ACC112 (cell line): ENCODE measurements at regions not wholly inside any gene's neighbourhood (a gene's known extent, or its start where the extent isn't known, plus 50 kb on each side); places are given as distances from the start of the nearest gene placed in this dataset.

Experiments
- H2AFZ ChIP-seq: fragments of 200-600 bp; sonication (generic); one replicate; pipeline ENCODE4 v1.6.0; 2017; ENCODE audit warnings: antibody characterized with exemption, low read length; ENCODE audit not compliant: unreplicated experiment
- H3K27ac ChIP-seq: fragments of 200-600 bp; sonication (generic); 2 replicates; pipeline ENCODE4 v1.5.1; 2014; ENCODE audit warnings: low read depth, mild to moderate bottlenecking, antibody characterized with exemption, low read length, moderate library complexity
- H3K27me3 ChIP-seq: fragments of 200-600 bp; sonication (generic); 2 replicates; pipeline ENCODE4 v1.6.1; 2014; ENCODE audit warnings: mild to moderate bottlenecking, antibody characterized with exemption, low read length, moderate library complexity, mixed read lengths; ENCODE audit not compliant: insufficient read depth
- H3K36me3 ChIP-seq: fragments of 200-600 bp; sonication (generic); 2 replicates; pipeline ENCODE4 v1.6.1; 2016; ENCODE audit warnings: mild to moderate bottlenecking, antibody characterized with exemption, low read length, moderate library complexity, mixed read lengths; ENCODE audit not compliant: insufficient read depth
- H3K4me1 ChIP-seq: fragments of 200-600 bp; sonication (generic); one replicate; pipeline ENCODE4 v1.6.1; 2016; ENCODE audit warnings: low read length, mixed read lengths; ENCODE audit not compliant: insufficient read depth, unreplicated experiment, control insufficient read depth
- H3K4me3 ChIP-seq: fragments of 200-600 bp; sonication (generic); 2 replicates; pipeline ENCODE4 v1.5.1; 2014; ENCODE audit warnings: mild to moderate bottlenecking, low read depth, low read length
- H3K79me2 ChIP-seq: fragments of 200-600 bp; sonication (generic); one replicate; pipeline ENCODE4 v1.6.0; 2016; ENCODE audit warnings: low read length; ENCODE audit not compliant: control insufficient read depth, unreplicated experiment, insufficient read depth

DNA sequence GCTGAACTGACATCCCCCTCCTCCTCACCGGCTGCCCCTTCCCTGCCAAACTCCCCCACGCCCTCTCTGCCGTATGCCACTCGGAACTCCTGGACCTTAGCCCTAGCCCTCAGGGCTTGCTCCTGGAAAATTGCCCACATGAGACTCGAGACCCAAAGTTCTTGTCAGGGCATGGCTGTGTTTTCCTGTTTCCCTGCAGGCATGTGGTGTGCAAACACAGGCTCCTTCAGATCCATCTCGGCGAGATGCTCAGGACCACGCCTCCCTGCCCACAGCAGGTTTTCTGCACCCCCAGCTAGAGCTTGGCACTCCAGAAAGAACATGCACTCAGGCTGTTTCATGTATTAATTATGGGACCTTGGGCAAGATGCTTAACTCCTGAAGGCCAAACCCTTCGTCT is 1480.4 kb downstream of the BRD1 start:
- no peaks in the 10 kb centered on the region for H3K36me3 ChIP-seq
- no peaks in the 10 kb centered on the region for H3K27me3 ChIP-seq
- H3K4me1 ChIP-seq: no peaks in the 10 kb centered on the region

DNA sequence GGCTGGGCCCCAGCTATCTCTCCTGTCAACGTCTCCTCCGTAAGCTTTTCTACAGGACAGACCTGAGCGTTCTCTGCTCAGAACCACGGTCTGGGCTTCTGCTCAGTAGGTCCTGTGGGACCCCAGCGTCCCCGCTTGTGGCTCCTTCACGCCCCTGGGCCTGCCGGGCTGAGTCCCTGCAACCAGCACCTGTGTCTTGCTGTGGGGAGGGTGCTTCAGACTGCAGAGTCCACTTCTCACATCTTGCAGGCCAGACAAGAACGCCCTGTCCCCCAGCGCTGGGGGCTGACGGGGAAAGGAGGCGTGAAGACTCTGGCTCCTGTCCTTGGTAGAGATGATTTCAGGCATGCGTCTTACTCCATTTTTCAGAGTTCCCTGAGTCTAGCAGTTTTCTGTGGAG is 1480.8 kb downstream of the BRD1 start:
- no peak overlapping the region for H3K27ac ChIP-seq

More for the DNA sequence above, 1480.4 kb downstream of the BRD1 start:
- Histone ChIP-seq H3K79me2 (no peaks in the 10 kb centered on the region), H3K27ac (no peak overlapping the region), H3K4me3 (no peak overlapping the region), H2AFZ (no peak overlapping the region)

DNA sequence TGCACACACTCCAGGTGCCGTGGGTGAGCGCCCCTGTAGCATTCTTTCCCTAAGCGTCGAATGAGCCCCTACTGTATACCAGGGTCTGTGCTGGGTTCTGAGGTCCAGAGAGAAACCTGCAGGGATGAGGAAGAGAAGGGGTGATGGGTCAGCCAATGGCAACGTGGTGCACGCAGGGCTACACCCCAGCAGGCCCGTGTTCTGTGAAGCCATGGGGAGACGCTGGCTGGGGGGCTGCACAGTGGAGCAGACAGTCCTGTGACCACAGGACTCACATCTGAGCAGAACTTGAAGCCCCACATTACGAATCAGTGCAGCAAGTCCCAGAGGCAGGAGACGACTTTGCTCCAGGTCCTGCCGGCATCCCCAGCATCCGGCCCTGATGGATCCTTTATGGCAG is 1481.4 kb downstream of the BRD1 start:
- no peak overlapping the region for H3K4me3 ChIP-seq
- no peaks in the 10 kb centered on the region for H3K4me1 ChIP-seq
- no peaks in the 10 kb centered on the region for H3K36me3 ChIP-seq
- H3K79me2 ChIP-seq: no peaks in the 10 kb centered on the region
- H2AFZ ChIP-seq: no peak overlapping the region
- H3K27me3 ChIP-seq: no peaks in the 10 kb centered on the region
- no peak overlapping the region for H3K27ac ChIP-seq

More for the DNA sequence above, 1480.8 kb downstream of the BRD1 start:
- Histone ChIP-seq H3K4me1 (no peaks in the 10 kb centered on the region), H3K79me2 (no peaks in the 10 kb centered on the region), H2AFZ (no peak overlapping the region), H3K4me3 (no peak overlapping the region), H3K27me3 (no peaks in the 10 kb centered on the region), H3K36me3 (no peaks in the 10 kb centered on the region)

DNA sequence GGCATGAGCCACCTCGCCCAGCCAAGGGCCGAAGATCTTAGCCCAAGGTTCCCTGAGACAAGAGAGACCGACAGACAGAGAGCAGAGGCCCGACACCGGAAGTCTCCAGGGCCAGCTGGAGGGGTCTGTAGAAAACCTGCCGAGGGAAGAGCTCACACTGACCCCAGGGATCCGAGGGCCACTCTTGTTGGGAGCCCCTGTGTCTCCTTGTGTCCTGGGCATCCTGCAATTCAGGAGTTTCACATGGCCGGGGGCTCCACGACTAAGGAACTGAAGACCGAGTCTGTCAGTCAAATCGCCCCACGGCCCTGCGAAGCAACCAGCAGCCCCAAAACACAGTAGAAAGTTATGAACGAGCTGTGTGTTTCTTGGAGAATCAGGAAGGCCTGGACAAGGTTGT is 1482.0 kb downstream of the BRD1 start:
- no peaks in the 10 kb centered on the region for H3K4me1 ChIP-seq
- H3K79me2 ChIP-seq: no peaks in the 10 kb centered on the region
- H3K36me3 ChIP-seq: no peaks in the 10 kb centered on the region
- H3K27me3 ChIP-seq: no peaks in the 10 kb centered on the region
- no peak overlapping the region for H3K27ac ChIP-seq
- H2AFZ ChIP-seq: no peak overlapping the region
- no peak overlapping the region for H3K4me3 ChIP-seq

DNA sequence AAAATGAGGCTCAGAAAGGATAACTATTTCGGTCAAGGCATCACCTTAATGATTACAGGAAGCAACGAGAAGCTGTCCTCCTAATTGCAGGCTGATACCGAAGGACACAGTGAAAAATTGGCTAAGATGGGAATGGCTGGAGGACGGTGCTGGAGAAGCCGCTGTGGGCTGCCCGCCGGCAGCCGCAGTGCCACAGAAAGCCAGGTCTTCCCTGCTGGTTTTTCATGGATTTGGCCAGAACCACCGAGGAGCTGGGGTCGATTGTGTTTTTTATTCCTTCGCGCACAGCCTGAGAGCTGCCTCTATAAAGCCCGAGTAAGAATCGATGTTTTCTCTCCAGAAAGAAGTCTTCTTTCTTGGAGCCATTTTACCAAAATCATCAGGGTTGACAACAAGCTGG is 1484.2 kb downstream of the BRD1 start:
- H3K4me3 ChIP-seq: no peak overlapping the region
- H3K27ac ChIP-seq: no peak overlapping the region
- H3K27me3 ChIP-seq: no peaks in the 10 kb centered on the region
- no peaks in the 10 kb centered on the region for H3K4me1 ChIP-seq
- no peak overlapping the region for H2AFZ ChIP-seq
- no peaks in the 10 kb centered on the region for H3K79me2 ChIP-seq
- H3K36me3 ChIP-seq: no peaks in the 10 kb centered on the region

DNA sequence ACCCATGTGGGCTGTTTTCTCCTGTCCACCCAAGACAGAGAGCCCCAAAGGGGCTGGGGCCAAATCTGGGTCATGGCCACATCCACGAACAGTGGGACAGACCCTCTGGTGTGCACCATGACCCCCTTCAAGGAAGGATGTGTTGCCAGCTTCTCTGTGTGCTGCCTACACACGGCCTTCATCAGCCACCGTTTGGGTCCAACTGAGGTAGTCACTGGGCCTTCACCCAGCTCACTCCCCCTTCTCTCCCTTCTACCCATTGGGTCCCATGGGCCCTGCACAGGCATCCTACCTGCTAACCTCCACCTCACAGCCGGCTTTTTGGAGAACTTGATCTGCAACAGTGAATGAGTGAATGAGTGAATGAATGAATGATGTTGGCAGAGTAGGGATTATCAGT is 1484.9 kb downstream of the BRD1 start:
- Histone ChIP-seq H3K4me1 (no peaks in the 10 kb centered on the region), H3K79me2 (no peaks in the 10 kb centered on the region), H3K36me3 (no peaks in the 10 kb centered on the region), H3K27me3 (no peaks in the 10 kb centered on the region), H3K27ac (no peak overlapping the region), H2AFZ (no peak overlapping the region), H3K4me3 (no peak overlapping the region)

DNA sequence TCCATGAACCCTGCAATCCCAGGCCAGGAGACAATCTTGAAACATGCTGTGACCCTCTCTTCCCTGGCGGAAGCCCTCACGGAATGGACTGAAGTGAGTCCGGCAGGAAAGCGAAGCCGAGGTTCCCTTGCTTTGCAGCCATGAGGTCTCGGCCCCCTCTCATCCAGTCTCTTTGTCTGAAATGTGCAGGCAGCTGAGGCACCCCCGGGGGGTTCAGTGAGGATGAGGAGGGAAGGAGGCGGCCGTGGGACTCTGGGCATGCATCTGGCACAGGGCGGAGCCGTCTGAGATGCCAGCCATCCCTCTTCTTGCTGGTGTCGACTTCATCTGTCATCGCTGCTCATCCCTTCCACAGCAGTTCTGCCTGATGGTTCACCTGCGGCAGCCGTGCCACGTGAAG is 1485.7 kb downstream of the BRD1 start:
- no peaks in the 10 kb centered on the region for H3K4me1 ChIP-seq
- H3K4me3 ChIP-seq: no peak overlapping the region
- H3K27ac ChIP-seq: no peak overlapping the region
- no peak overlapping the region for H2AFZ ChIP-seq
- H3K79me2 ChIP-seq: no peaks in the 10 kb centered on the region
- no peaks in the 10 kb centered on the region for H3K36me3 ChIP-seq
- no peaks in the 10 kb centered on the region for H3K27me3 ChIP-seq

DNA sequence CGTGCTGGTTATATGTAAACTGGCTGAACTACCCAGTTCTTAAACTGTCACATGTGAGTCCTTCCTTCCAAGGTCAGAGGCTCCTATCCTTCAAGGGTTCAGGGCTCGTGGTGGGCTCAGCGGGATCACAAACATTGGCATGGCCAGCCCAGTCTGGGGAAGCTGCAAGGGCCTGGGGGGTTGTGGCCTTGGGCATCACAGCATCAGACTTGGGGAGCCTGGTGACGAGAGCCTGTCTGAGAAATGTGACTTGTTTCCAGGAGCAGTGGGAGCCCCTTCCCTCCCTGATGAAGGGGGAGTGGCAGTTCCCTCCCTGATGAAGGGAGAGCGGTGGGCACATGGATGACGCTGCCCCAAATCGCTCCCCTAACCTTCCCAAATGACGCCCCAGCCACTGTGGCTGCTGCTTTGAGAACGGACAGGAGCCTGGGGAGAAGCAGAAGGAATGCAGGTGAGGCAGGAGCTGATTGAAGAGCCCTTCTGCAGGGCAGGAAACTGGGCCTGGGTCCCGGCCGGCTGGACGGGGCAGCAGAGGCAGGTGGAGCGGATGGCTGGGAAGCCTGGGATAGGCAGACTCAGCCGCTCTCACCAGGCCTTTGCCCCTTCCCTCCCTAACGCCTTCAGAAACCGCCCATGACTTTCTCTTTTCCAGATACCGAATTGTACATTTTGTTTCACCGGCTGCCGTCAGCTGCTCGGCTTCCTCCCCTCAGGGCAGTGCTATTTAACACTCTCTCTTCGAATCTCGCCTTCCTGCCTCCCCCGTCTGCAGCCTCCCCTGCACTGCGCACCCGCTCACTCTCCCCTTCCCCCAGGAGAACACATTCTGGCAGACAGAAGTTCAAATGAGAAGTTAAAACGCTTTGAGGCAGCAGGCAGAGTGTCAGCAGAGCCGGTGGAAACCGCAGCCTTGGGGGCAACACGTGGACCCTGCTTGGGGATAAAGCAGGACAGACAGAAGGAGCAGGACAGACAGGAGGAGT is 1486.7 kb downstream of the BRD1 start:
- H3K4me3 ChIP-seq: no peak overlapping the region
- H2AFZ ChIP-seq: no peak overlapping the region
- no peaks in the 10 kb centered on the region for H3K36me3 ChIP-seq
- no peak overlapping the region for H3K27ac ChIP-seq
- H3K79me2 ChIP-seq: no peaks in the 10 kb centered on the region
- no peaks in the 10 kb centered on the region for H3K4me1 ChIP-seq
- H3K27me3 ChIP-seq: no peaks in the 10 kb centered on the region

DNA sequence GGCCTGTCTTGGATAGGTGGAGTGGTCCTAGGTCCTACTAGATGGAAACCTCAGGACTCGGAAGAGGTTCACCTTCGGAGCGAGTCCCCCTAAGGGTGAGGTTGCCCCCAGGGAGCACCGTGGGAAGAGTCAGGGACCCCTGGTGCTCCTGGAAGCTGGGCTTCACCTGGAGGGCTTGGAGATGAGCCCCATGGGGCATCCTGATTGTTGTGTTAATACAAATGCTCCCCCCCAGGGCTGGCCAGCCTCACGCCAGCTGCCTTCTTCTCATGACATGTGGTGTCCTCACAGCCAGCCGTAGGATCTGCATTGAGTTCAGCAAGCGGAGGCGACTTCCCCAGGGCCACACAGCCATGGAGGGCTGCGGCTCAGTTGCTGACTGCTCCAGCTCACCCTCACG is 1487.5 kb downstream of the BRD1 start:
- H3K27ac ChIP-seq: no peak overlapping the region
- H3K4me3 ChIP-seq: no peak overlapping the region
- H3K36me3 ChIP-seq: no peaks in the 10 kb centered on the region
- H3K79me2 ChIP-seq: no peaks in the 10 kb centered on the region
- H3K4me1 ChIP-seq: no peaks in the 10 kb centered on the region
- no peaks in the 10 kb centered on the region for H3K27me3 ChIP-seq
- H2AFZ ChIP-seq: no peak overlapping the region

DNA sequence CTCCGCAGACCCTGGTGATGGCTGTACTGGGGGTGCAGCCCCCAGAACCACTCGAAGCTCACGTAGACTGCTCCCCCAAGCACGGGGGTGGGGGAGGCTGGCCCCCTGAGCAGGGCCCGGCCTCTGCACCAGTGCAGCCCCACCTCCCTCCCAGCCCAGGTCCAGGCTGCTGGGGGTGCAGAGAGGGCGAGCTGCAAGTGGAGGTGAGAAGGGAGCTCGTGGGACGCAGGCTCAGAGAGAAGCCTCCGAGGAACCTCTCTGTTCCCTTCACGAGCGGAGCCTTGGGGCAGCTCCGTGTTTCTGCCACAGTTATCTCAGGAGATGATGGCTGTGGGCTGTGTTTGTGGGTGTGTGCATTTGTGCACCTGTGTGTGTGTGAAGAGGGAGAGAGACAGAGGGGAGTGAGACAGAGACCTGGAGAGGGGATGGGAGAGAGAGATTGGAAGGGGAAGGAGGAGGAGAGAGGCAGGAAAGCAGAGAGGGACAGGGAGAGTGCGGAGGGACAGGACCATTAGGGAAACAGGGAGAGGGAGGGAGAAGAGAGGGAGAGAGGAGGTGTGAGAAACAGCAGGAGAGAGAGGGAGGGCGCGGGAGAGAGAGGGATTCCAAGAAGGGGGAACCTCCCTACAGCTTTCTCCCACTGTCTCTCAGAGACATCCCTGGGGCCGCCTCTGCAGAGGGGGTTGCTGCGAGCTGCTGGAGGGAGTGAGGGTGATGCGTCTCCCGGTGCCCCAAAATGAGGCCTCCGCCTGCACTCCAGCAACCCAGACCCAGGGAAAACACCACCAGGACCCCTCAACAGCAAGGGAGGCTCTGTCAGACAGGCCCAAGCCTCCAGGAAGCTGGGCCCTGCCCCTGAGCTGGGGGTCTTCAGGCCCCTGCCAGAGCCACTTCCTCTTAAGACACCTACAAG is 1488.6 kb downstream of the BRD1 start:
- H3K4me1 ChIP-seq: no peaks in the 10 kb centered on the region
- no peaks in the 10 kb centered on the region for H3K36me3 ChIP-seq
- no peak overlapping the region for H3K4me3 ChIP-seq
- H3K79me2 ChIP-seq: no peaks in the 10 kb centered on the region
- H3K27ac ChIP-seq: no peak overlapping the region
- H2AFZ ChIP-seq: no peak overlapping the region
- H3K27me3 ChIP-seq: no peaks in the 10 kb centered on the region
